T-helper 9 cell (primary cell): ENCODE measurements at regions not wholly inside any gene's neighbourhood (a gene's known extent, or its start where the extent isn't known, plus 50 kb on each side); places are given as distances from the start of the nearest gene placed in this dataset.
"Not testable (repeated sequence)": the region's sequence is repeated elsewhere in the genome, so short reads cannot be mapped to it uniquely, and the experiment has no call there.

Experiments
- DNase-seq: peaks from one replicate; pipeline ENCODE4 v3.0.0-alpha.2; 2020

GRCh38 chr18:67846422-67847098 is 330.0 kb upstream of the DSEL start:
- no peak for DNase-seq

GRCh38 chr18:67845035-67845434 is 328.5 kb upstream of the DSEL start:
- no peak for DNase-seq

GRCh38 chr18:67840379-67840778 is 323.9 kb upstream of the DSEL start:
- no peak for DNase-seq

- DNase-seq = no peak
Observed at GRCh38 chr18:67818432-67818831, 301.9 kb upstream of the DSEL start.

GRCh38 chr18:67815280-67815679 is 298.8 kb upstream of the DSEL start:
- no peak for DNase-seq

- no peak for DNase-seq
Observed at GRCh38 chr18:67813380-67814028, 297.0 kb upstream of the DSEL start.

- no peak for DNase-seq
Observed at GRCh38 chr18:67805261-67805660, 288.7 kb upstream of the DSEL start.

GRCh38 chr18:67794521-67794920 is 278.0 kb upstream of the DSEL start:
- DNase-seq = no peak

GRCh38 chr18:67790527-67790926 is 274.0 kb upstream of the DSEL start:
- no peak for DNase-seq

- DNase-seq = no peak
Observed at GRCh38 chr18:67789165-67789545, 272.6 kb upstream of the DSEL start.

- no peak for DNase-seq
Observed at GRCh38 chr18:67788310-67789164, 272.0 kb upstream of the DSEL start.

- no peak for DNase-seq
Observed at GRCh38 chr18:67783196-67783946, 266.9 kb upstream of the DSEL start.

- no peak for DNase-seq
Observed at GRCh38 chr18:67778016-67778415, 261.5 kb upstream of the DSEL start.

- no peak for DNase-seq
Observed at GRCh38 chr18:67776929-67777328, 260.4 kb upstream of the DSEL start.

- no peak for DNase-seq
Observed at GRCh38 chr18:67771271-67771670, 254.8 kb upstream of the DSEL start.

GRCh38 chr18:67770520-67770919 is 254.0 kb upstream of the DSEL start:
- no peak for DNase-seq

GRCh38 chr18:67766930-67767329 is 250.4 kb upstream of the DSEL start:
- no peak for DNase-seq

GRCh38 chr18:67752211-67752610 is 235.7 kb upstream of the DSEL start:
- not testable (repeated sequence) for DNase-seq

- no peak for DNase-seq
Observed at GRCh38 chr18:67742954-67743353, 226.4 kb upstream of the DSEL start.

GRCh38 chr18:67742525-67742924 is 226.0 kb upstream of the DSEL start:
- DNase-seq = no peak

GRCh38 chr18:67735506-67735905 is 219.0 kb upstream of the DSEL start:
- no peak for DNase-seq

GRCh38 chr18:67733088-67733487 is 216.6 kb upstream of the DSEL start:
- no peak for DNase-seq

- DNase-seq = no peak
Observed at GRCh38 chr18:67731851-67732250, 215.3 kb upstream of the DSEL start.
